Astrocyte (in vitro differentiated cells and primary cell): ENCODE measurements at regions not wholly inside any gene's neighbourhood (a gene's known extent, or its start where the extent isn't known, plus 50 kb on each side); places are given as distances from the start of the nearest gene placed in this dataset.

ENCODE experiments used
- DNase-seq: peaks from one replicate; pipeline ENCODE4 v3.0.0-alpha.2; 2010; ENCODE audit warnings: low read depth
- FAIRE-seq: peaks from 2 replicates; lab custom pipeline; 2011; peaks lifted over from hg19 to GRCh38; lab: Jason Lieb, UNC
- H2AFZ ChIP-seq: 2 replicates; pipeline ENCODE4 v1.6.0; 2012; ENCODE audit warnings: low read depth, low read length, inconsistent platforms
- H3K27ac ChIP-seq: 2 replicates; pipeline ENCODE4 v1.5.1; 2011; ENCODE audit warnings: low read depth, low read length, inconsistent platforms
- H3K27me3 ChIP-seq: 2 replicates; pipeline ENCODE4 v1.6.0; 2011; ENCODE audit warnings: low read length, inconsistent platforms; ENCODE audit not compliant: insufficient read depth
- H3K36me3 ChIP-seq: 2 replicates; pipeline ENCODE4 v1.5.1; 2011; ENCODE audit warnings: low read length, inconsistent platforms; ENCODE audit not compliant: insufficient read depth
- H3K4me1 ChIP-seq: 2 replicates; pipeline ENCODE4 v1.5.1; 2011; ENCODE audit warnings: low read length, inconsistent platforms; ENCODE audit not compliant: insufficient read depth
- H3K4me2 ChIP-seq: 2 replicates; pipeline ENCODE4 v1.6.0; 2012; ENCODE audit warnings: low read length, inconsistent platforms
- H3K4me3 ChIP-seq: 2 replicates; pipeline ENCODE4 v1.5.1; 2011; ENCODE audit warnings: low read depth, mild to moderate bottlenecking, low read length, inconsistent platforms; ENCODE audit not compliant: insufficient read depth
- H3K79me2 ChIP-seq: 2 replicates; pipeline ENCODE4 v1.6.0; 2012; ENCODE audit warnings: mild to moderate bottlenecking, low read length, inconsistent platforms; ENCODE audit not compliant: insufficient read depth
- H3K9ac ChIP-seq: 2 replicates; pipeline ENCODE4 v1.6.0; 2012; ENCODE audit warnings: mild to moderate bottlenecking, low read length, inconsistent platforms
- H3K9me3 ChIP-seq: 2 replicates; pipeline ENCODE4 v1.5.1; 2012; ENCODE audit warnings: low read depth, mild to moderate bottlenecking, low read length, inconsistent platforms; ENCODE audit not compliant: insufficient read depth
- H4K20me1 ChIP-seq: 2 replicates; pipeline ENCODE4 v1.6.0; 2012; ENCODE audit warnings: low read length, inconsistent platforms; ENCODE audit not compliant: insufficient read depth
- H3K27ac Mint-ChIP-seq: one replicate; pipeline ENCODE4 v1.8.0; 2021; ENCODE audit warnings: mild to moderate bottlenecking, mixed read lengths; ENCODE audit not compliant: unreplicated experiment
- H3K27me3 Mint-ChIP-seq: one replicate; pipeline ENCODE4 v1.8.0; 2021; ENCODE audit warnings: low read depth, mixed read lengths; ENCODE audit not compliant: unreplicated experiment
- H3K36me3 Mint-ChIP-seq: one replicate; pipeline ENCODE4 v1.8.0; 2021; ENCODE audit warnings: low read depth, mixed read lengths; ENCODE audit not compliant: unreplicated experiment
- H3K4me1 Mint-ChIP-seq: one replicate; pipeline ENCODE4 v1.8.0; 2021; ENCODE audit warnings: low read depth, mixed read lengths; ENCODE audit not compliant: unreplicated experiment
- H3K4me3 Mint-ChIP-seq: one replicate; pipeline ENCODE4 v1.8.0; 2021; ENCODE audit warnings: mild to moderate bottlenecking, moderate library complexity, mixed read lengths; ENCODE audit not compliant: unreplicated experiment
- H3K9me3 Mint-ChIP-seq: one replicate; pipeline ENCODE4 v1.8.0; 2021; ENCODE audit warnings: mild to moderate bottlenecking, mixed read lengths; ENCODE audit not compliant: unreplicated experiment
- CTCF ChIP-seq: IDR thresholded peaks from 2 replicates; pipeline ENCODE4 v1.5.1; 2011; ENCODE audit warnings: low read depth, mild to moderate bottlenecking, inconsistent platforms, low read length, moderate library complexity; ENCODE audit not compliant: insufficient read depth
- EZH2 ChIP-seq: IDR thresholded peaks from 2 replicates; pipeline ENCODE4 v1.6.1; 2012; ENCODE audit warnings: mild to moderate bottlenecking, low read length, inconsistent platforms; ENCODE audit not compliant: insufficient read depth

GRCh38 chr21:16156841-16157489 is 427.2 kb downstream of the USP25 start:
- Histone ChIP-seq H3K9me3 (no peaks in the 10 kb centered on the region), H3K36me3 (no peaks in the 10 kb centered on the region), H3K4me2 (no peak overlapping the region), H3K27me3 (no peaks in the 10 kb centered on the region), H3K4me3 (no peak overlapping the region), H3K4me1 (no peaks in the 10 kb centered on the region), H4K20me1 (no peaks in the 10 kb centered on the region), H2AFZ (no peak overlapping the region), H3K79me2 (no peaks in the 10 kb centered on the region), H3K9ac (no peak overlapping the region), H3K27ac (no peak overlapping the region)
- Mint-ChIP-seq H3K36me3 (no peaks in the 10 kb centered on the region), H3K27ac (no peak overlapping the region), H3K9me3 (no peaks in the 10 kb centered on the region), H3K4me1 (no peaks in the 10 kb centered on the region), H3K27me3 (no peaks in the 10 kb centered on the region), H3K4me3 (no peak overlapping the region)
- DNase-seq = no peak
- FAIRE-seq = no peak
- no peak for TF ChIP-seq EZH2
- no peak for TF ChIP-seq CTCF

- Mint-ChIP-seq H3K9me3 (no peaks in the 10 kb centered on the region), H3K27ac (no peak overlapping the region), H3K36me3 (no peaks in the 10 kb centered on the region), H3K4me1 (no peaks in the 10 kb centered on the region), H3K4me3 (no peak overlapping the region), H3K27me3 (no peaks in the 10 kb centered on the region)
- H3K9ac ChIP-seq = no peak overlapping the region
- H3K4me3 ChIP-seq = no peak overlapping the region
- no peaks in the 10 kb centered on the region for H3K79me2 ChIP-seq
- no peaks in the 10 kb centered on the region for H3K36me3 ChIP-seq
- H3K27ac ChIP-seq = no peak overlapping the region
- H3K4me2 ChIP-seq = peak overlapping the region; percentile 40
- peak overlapping the region; percentile 12 for H2AFZ ChIP-seq
- H4K20me1 ChIP-seq = no peaks in the 10 kb centered on the region
- H3K4me1 ChIP-seq = no peaks in the 10 kb centered on the region
- FAIRE-seq (no peak), DNase-seq (peak; percentile 69)
- H3K27me3 ChIP-seq = no peaks in the 10 kb centered on the region
- H3K9me3 ChIP-seq = no peaks in the 10 kb centered on the region
- TF ChIP-seq EZH2 = no peak
- TF ChIP-seq CTCF = no peak
Observed at GRCh38 chr21:16159213-16159970, 429.6 kb downstream of the USP25 start.

- Histone ChIP-seq H3K27me3 (no peaks in the 10 kb centered on the region), H3K9me3 (no peaks in the 10 kb centered on the region), H3K4me2 (no peak overlapping the region), H3K79me2 (no peaks in the 10 kb centered on the region), H2AFZ (no peak overlapping the region), H3K9ac (no peak overlapping the region), H3K4me3 (no peak overlapping the region), H3K27ac (no peak overlapping the region), H3K36me3 (no peaks in the 10 kb centered on the region), H4K20me1 (no peaks in the 10 kb centered on the region), H3K4me1 (no peaks in the 10 kb centered on the region)
- H3K27me3 Mint-ChIP-seq = no peaks in the 10 kb centered on the region
- no peaks in the 10 kb centered on the region for H3K9me3 Mint-ChIP-seq
- no peak for FAIRE-seq
- no peak for TF ChIP-seq EZH2
- TF ChIP-seq CTCF = no peak
- H3K4me1 Mint-ChIP-seq = no peaks in the 10 kb centered on the region
- H3K4me3 Mint-ChIP-seq = no peak overlapping the region
- H3K27ac Mint-ChIP-seq = no peak overlapping the region
- H3K36me3 Mint-ChIP-seq = no peaks in the 10 kb centered on the region
- DNase-seq = no peak
Observed at GRCh38 chr21:16159971-16160350, 430.2 kb downstream of the USP25 start.
